Stimulated activated naive CD4-positive, alpha-beta T cell (primary cell): ENCODE measurements at regions not wholly inside any gene's neighbourhood (a gene's known extent, or its start where the extent isn't known, plus 50 kb on each side); places are given as distances from the start of the nearest gene placed in this dataset.

Experiments used
- DNase-seq, 6 experiments: peaks; one replicate each; lab custom pipeline; 2025; lab: John Stamatoyannopoulos, UW

GRCh38 chr3:127396473-127396872, 108.6 kb upstream of the PRR20G start:
- no peak for DNase-seq

DNA sequence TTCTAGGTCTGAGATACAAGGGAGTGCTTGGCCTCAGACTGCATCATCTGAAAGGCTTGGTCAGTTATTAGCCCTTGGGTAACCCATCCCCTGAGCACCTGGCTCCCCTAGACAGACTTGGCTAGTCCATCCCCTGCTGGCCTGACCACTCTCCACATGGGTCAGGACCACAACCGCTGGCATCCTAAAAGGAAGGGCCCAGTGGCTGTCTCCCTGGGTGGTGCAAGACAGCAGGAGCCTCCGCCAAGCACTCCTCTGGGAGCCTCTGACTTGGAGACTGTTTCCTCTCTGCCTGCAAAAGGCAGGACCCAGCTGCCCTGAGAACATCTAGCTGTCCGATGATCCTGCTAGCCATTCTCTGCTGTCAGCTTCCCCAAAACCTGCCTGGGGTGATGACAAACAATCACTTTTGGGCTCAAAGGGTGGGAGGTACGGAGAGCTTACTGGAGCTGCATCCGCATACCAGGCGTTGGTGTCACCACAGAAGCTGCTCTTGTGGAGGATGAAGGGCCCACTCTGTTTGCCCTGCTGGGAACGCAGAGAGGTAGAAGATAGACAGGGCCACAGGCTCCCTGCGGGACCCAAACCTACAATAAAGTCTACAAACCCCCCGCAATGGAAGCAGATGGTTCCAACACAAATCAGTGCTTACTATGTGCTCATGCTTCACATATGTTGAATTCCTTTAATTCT, 108.0 kb upstream of the PRR20G start:
- no peak for DNase-seq

DNA sequence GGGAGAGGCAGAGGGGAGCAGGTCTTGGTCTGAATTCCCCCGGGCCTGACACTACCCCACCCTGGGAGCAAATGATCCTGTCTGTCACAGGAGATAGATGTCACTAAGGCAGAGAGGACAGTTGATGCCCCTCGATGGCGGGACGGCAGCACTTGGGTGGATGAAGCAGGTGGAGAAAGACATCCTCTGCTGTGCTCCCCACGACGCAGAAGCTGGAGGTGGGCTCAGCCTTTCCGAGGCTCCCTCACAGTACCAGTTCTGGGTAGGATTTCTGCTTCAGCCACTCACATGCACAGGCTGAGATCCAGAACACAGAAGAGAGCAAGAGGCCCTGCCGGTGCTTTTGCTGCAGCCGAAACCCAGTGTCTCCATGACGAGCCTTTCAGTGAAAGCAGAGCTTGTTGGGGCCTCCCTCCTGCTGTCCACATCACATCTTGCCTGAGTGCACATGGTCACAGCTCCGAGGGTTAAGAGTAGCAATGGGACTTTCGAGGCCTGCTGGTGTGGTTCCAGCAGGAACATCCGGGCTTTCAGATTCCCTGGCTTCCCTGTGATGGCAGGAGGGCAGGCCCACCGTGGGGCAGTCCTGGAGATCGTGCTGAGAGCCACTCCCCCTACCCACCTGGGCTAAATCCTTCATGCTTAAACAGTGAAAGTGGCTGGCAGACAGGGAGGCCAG, 107.3 kb upstream of the PRR20G start:
- no peak for DNase-seq

DNA sequence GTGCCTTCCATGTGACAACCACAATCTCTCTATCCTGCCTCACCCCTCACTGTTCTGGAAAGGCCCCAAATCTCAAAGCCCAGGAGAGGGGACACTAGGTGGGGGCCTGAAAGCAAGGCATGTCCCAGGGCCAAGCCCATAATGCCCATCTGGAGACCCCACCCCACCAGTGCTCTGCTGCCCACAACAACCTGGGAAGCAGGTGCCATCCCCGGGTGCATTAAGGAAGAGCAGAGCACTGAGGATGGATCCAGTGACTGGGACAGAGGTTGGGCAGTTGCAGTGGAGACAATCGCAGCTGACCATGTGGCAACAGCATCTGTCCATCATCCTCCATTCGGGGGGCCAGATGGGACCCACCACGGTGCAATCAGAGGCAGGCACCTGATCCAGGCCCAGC, 106.2 kb upstream of the PRR20G start:
- no peak for DNase-seq

DNA sequence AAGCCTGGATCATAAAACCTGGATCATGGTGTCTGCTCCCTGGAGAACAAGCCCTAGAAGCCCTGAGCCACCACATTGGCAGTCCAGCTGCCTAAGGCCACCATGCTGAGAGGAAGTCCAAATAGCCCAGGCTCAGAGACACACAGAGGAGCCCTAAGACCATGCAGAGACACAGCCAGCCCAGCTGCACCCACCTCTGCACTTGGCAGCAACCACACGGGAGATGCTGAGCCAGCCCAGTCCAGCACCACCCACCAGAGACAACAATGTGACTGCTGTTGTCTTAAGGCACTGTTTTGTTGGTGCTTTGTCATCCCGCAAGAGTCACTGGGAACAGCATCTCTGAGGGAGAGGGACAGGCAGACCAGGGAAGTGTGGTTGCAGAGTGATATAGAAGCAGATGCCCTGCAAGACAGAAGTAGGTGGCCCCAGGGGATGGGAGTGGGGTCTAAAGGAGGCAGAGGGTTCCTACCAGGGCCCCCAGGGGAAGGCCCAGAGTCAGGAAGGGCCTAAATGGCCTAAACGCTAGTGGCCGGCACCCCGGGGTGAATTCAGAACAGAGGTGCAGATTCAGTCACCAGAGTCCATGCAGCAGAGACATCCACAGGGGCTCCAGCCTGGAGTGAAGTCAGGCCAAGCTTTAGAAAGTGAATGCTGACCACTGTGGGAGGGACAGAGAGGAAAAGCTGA, 105.4 kb upstream of the PRR20G start:
- no peak for DNase-seq

DNA sequence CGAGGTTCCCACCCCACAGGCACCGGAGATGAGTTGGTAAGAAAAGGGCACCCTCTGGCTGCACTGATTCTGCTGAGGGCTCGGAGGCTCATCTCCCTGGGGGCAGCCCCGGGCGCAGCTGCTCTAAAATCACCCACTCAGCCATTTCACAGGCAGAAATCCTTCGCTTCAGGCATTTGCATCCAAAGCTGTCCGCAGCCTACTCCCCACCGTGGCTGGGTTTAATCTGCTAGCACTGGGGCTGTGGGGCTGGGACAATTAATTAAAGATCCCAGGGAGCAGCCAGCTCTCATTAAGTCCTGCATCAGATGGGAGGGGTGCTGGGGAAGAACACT, 104.3 kb upstream of the PRR20G start:
- no peak for DNase-seq

GRCh38 chr3:127391436-127392155, 103.8 kb upstream of the PRR20G start:
- no peak for DNase-seq

DNA sequence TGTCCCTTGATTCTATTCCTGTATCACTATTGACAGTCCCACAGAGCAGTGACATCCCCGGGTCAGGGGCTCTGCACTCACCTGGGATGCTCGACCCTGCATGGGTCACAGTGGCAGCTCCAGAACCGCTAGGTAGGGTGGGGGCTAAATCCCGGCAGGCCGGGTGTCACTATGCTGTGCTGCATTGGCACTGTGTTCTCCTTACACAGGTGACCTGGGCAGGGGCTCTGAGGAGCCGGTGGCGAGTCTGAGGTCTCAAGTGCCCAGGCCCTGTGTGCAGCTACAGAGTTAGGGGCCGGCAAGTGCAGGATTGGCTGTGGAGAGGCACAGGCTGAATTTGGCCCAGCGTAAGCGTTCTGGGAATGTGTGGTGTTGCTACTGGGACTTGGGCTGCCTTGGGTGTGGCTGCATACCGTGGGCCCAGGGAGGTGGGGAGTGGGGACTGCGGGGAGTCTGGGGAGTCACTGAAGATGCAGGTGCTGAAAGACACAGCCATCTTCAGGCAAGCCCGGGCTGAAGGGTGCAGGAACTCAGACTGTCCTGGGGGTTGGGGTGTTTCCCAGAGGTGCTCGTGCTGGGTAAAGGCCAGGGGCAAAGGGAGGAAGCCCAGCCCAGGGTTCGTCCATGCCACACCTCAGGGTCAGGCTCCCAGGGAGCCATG, 102.6 kb upstream of the PRR20G start:
- no peak for DNase-seq

GRCh38 chr3:127389913-127390312, 102.1 kb upstream of the PRR20G start:
- no peak for DNase-seq

DNA sequence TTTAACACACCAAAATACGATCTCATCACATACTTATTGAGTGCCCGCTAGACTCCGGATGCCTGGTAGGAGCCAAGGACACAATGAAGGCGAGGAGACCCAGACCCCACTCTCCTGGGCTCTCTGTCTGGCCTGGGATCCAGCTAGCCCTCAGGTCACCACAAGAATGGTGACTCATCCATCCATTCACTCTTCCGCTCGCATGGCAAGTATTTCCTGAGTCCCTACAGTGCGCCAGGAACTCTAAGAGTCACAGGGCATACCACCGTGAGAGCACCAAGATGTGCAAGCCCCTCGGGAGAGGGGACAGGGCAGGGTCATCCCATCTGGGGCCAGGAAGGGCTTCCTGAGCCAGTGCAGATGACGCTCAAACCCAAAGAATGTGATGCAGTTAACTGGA, 101.6 kb upstream of the PRR20G start:
- no peak for DNase-seq

- DNase-seq: no peak
Measured at GRCh38 chr3:127388427-127388826, 100.6 kb upstream of the PRR20G start.

GRCh38 chr3:127387556-127388153, 99.8 kb upstream of the PRR20G start:
- DNase-seq: no peak

- no peak for DNase-seq
Measured at GRCh38 chr3:127387119-127387518, 99.3 kb upstream of the PRR20G start.

GRCh38 chr3:127386490-127386889, 98.6 kb upstream of the PRR20G start:
- DNase-seq: no peak

- no peak for DNase-seq
Measured at GRCh38 chr3:127385540-127385870, 97.7 kb upstream of the PRR20G start.

- no peak for DNase-seq
Measured at GRCh38 chr3:127384717-127385539, 97.1 kb upstream of the PRR20G start.

DNA sequence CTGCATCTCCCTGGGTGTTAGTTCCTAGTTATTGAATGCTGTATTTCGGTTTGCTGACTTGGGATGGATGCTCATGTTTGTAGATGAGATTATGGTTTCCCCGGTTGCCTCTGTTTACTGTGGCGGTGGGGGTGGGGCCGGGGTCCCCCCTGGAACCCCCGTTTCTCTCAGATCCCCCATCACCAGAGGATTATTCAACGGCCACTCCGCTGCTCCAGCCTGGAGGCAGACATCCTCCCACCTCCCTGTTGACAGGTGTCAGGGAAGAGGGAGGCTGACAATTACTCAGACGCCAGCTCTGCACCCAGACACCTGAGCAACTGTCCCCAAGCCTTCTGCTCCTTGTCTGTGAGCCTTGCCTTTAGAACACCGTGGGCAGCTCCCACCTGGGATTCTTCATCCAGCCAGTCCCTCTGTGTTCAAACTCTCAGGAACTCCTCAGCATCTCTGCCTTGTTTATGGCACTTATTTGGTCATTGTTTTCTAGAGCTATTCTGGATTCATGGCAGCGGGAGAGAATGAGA, 95.9 kb upstream of the PRR20G start:
- DNase-seq: no peak

DNA sequence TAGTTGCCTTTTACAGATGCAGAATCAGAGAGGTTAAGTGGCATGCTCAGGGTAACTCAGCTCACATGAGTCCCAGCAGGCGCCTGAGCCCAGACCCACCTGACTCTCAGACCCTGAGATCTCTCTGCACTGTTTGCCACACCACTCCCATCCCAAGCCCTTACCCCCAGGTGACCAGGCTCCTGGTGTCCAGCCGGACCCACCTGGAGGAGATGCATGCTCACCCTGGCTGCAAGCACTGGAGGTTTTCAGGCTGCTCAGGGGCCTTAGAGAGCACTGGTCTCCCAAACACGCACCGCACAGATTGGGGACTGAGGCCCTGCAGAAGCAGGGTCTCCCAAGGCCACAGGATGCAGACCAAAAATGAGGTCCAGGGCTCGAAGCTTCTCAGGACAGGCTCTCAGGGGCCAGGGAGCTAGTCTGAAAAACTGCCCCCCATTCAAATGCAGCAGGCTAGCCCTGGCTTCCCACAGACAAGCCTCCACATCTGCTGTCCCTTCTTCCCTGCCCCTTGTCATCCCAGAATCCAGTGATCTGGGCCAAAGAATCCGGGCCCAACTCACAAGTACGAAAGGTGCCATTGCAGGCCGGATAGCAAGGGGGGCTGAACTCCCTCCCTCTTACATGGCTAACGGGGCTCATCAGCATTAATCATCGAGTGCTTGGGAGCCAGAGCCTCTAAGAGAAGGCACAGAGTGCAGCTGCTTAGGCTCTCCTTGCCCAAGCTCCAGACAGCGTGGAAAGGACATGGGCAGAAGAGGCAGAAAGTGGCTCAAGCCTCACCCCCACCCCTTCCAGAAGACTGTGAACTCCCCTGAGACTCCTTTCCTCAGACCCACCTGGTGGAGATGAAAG, 90.2 kb upstream of the PRR20G start:
- no peak for DNase-seq

GRCh38 chr3:127375151-127375930, 87.5 kb upstream of the PRR20G start:
- DNase-seq: no peak
